A549 (cell line): ENCODE measurements at regions not wholly inside any gene's neighbourhood (a gene's known extent, or its start where the extent isn't known, plus 50 kb on each side); places are given as distances from the start of the nearest gene placed in this dataset.

ENCODE experiments used
- GATA3 ChIP-seq: IDR thresholded peaks from 2 replicates; pipeline ENCODE4 v1.6.1; 2012; ENCODE audit warnings: borderline replicate concordance
- NR3C1 ChIP-seq: fragments of >200 bp; sonication (Bioruptor Twin); formaldehyde crosslinking; IDR thresholded peaks from 3 replicates; pipeline ENCODE4 v1.6.1; 2017
- TF ChIP-seq, protein P1 (sequence below): IDR thresholded peaks from 2 replicates; pipeline ENCODE4 v1.6.1; 2012

DNA sequence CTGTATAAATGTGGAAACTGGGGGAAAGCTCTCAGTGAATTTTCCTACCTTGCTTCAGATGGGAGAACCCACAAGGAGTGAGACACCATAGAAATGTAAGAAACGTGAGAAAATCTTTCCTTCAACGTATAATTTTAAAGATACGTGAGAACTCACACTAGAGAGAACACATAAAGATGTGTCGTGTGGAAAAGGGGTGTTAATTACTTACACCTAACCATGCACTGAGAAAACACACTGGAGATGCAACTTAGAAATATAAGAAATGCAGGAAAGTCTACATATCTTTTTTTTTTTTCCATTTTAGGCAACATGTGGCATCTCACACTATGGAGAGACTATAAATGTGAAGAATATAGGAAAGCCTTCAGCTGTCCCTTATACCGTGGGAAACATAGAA, 352.9 kb upstream of the NETO1 start:
- TF ChIP-seq NR3C1: no peak
- TF ChIP-seq GATA3: no peak
- TF ChIP-seq, protein P1, sequence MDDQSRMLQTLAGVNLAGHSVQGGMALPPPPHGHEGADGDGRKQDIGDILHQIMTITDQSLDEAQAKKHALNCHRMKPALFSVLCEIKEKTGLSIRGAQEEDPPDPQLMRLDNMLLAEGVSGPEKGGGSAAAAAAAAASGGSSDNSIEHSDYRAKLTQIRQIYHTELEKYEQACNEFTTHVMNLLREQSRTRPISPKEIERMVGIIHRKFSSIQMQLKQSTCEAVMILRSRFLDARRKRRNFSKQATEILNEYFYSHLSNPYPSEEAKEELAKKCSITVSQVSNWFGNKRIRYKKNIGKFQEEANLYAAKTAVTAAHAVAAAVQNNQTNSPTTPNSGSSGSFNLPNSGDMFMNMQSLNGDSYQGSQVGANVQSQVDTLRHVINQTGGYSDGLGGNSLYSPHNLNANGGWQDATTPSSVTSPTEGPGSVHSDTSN: no peak
